Stimulated activated CD8-positive, alpha-beta memory T cell treated with anti-CD3 and anti-CD28 coated beads, Interleukin-7, amount 100 ng/mL, for 24 hours (primary cell): ENCODE measurements at regions not wholly inside any gene's neighbourhood (a gene's known extent, or its start where the extent isn't known, plus 50 kb on each side); places are given as distances from the start of the nearest gene placed in this dataset.

ENCODE experiments used
- DNase-seq: peaks from one replicate; pipeline ENCODE4 v3.0.0-alpha.2; 2020; ENCODE audit warnings: low read depth

DNA sequence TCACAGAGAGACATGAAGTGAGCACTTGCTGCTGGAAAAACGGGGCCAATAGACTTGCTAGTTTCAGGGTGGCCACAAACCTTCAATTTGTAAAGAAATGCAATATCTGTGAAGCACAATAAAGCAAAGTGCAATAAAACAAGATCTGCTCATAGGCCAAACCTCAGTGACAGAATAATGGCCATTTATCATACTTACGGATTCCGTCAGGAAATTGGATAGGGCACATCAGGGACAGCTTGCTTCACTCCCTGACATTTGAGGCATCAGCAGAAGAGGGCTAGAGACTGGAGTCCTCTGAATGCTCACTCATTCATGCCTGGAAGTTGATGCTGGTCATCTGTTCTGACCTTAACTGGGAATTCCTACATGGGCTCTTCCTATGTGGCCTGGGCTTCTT is 165.5 kb upstream of the OPRM1 start:
- DNase-seq, result no peak

- DNase-seq, result no peak
These were observed 166.1 kb upstream of the OPRM1 start for GRCh38 chr6:153872946-153873345.

- no peak for DNase-seq
These were observed 176.1 kb upstream of the OPRM1 start for GRCh38 chr6:153862927-153863326.

DNA sequence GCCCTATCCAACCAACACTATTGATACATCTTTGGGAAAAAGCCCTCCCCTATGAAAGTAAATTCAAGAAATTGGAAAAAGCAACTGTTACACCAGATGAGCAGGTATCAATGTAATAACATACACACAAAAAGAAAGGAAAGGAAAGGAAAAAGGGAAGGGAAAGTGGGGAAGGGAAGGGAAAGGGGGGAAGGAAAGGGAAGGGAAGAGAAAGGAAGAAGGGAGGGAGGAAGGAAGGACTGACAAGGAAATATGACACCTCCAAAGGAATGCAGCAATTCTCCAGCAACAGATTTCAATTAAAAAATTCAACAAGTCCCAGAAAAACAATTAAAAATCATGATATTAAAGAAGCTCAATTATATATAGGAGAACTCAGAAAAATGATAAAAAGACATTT is 176.9 kb upstream of the OPRM1 start:
- no peak for DNase-seq

DNA sequence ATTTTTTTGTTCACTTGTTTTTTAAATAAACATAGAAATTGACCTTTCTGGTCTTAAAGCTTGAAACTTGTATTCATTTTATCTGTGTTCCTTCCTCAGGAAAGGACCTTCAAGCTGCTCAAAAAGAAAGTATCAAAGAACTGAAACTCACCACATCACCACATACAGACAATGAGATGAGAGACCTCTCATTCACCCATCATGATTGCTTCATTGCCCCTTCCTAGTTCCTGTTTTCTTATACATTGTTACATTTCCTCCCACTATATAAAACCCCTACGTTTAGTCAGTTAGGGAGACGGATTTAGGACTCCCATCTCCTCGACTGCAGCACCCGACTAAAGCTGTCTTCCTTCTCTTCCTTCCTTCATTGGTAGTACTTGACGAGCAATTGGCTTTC is 180.5 kb upstream of the OPRM1 start:
- no peak for DNase-seq

DNA sequence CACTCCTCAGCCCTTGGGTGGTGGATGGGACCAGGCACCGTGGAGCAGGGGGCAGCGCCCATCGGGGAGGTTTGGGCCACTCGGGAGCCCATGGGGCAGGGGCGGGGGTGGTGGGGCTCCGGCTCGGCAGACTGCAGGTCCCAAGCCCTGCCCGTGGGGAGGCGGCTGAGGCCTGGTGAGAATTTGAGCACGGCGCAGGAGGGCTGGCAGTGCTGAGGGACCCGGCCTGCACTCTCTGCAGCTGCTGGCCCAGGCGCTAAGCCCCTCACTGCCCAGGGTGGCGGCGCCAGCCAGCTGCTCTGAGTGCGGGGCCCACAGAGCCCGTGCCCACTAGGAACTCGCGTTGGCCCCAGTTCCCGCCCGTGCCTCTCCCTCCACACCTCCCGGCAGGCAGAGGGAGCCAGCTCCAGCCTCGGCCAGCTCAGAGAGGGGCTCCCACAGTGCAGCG is 182.1 kb upstream of the OPRM1 start:
- DNase-seq, result no peak

DNA sequence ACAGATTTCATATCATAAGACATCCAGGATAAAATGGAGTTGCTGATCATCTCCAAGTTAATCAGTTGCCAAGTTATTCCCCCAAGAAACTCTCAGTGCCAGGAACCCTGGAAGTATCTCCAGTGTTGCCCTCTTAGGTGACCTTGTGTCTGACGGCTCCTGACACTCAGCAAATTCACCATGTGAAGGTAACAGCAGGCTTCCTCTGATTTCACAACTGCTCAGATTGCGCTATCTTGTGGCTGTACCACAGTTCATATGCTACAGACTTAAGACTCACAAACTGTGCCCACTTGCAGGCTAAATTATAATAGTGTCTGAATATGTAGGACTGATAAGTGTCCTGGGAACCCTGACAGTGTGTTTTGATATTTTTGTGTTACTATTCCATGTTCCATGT is 186.6 kb upstream of the OPRM1 start:
- no peak for DNase-seq

- no peak for DNase-seq
These were observed 187.0 kb upstream of the OPRM1 start for GRCh38 chr6:153852034-153852433.

GRCh38 chr6:153849072-153849779 is 189.8 kb upstream of the OPRM1 start:
- no peak for DNase-seq

DNA sequence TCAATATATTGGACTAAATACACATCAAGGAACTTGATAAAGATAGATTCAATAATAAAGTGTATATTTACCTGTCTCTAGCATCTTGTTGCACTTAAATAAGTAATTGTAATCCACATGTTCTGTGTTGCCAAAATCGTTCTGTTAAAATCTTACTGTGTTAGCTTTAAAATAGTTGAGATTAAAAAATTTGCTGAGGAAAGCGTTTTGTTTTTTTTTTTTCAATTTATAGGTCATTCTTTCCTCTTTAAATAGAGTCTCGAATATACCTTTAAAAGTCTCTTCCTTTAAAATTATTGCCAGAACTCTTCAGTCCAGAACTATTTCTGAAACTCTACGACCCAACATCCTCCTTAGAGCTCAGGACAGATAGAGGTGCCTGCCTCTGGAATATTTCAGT is 195.6 kb upstream of the OPRM1 start:
- DNase-seq, result no peak

GRCh38 chr6:153842491-153842890 is 196.5 kb upstream of the OPRM1 start:
- no peak for DNase-seq

- no peak for DNase-seq
These were observed 198.8 kb upstream of the OPRM1 start for GRCh38 chr6:153840039-153840850.

GRCh38 chr6:153832543-153832942 is 206.5 kb upstream of the OPRM1 start:
- no peak for DNase-seq

DNA sequence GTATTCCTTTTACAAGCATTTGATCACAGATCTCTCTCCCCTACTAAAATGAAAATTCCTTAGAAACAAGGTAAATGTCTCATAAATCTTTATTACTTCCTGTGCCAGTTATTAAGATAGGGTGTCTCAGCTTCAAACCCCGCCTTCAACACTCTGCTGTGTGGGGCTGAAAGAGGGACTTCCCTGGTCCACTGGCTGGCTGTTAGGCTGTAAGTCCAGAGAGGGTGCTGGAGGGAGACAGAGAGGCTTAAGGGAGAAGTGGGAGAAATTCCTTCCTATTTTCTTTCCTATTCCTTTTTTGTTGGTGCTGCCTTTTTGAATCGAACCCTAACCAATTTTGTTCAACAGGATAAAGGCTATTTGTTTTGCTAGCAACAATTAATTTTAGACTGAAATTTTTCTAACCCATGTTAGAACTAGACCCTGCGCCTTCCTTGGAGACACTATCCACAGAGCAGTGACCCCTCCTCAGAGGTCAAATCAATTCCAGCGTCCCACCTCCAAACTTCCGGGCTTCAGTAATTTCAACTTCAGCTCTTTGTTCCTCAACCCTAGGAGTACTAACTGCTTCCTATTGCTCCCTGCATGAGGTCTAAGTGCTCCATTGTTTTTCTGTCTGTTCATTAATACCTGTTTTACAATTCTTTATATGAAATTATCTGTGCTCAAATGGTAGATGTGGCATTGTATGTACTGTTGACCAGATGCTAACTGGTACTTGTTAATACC is 207.5 kb upstream of the OPRM1 start:
- DNase-seq, result no peak

DNA sequence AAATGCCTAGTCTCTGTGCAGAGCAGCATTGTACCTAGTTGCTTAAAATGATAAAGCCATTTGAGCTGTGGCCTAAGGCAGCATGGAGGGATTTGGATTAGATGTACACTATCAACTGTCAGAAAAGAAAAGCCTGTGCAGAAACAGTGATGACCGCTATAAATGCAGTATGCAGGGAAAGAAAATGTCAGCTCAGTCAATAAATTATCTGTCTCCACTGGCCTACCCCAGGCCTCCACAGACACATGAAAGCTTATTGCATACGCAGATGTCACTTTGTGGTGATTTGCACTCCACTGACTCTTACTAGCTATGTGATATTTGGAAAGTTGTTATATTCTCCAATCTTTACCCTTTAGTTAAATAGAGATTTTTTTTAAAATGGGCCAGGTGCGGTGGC is 221.9 kb upstream of the OPRM1 start:
- no peak for DNase-seq

- no peak for DNase-seq
These were observed 222.7 kb upstream of the OPRM1 start for GRCh38 chr6:153816366-153816765.

DNA sequence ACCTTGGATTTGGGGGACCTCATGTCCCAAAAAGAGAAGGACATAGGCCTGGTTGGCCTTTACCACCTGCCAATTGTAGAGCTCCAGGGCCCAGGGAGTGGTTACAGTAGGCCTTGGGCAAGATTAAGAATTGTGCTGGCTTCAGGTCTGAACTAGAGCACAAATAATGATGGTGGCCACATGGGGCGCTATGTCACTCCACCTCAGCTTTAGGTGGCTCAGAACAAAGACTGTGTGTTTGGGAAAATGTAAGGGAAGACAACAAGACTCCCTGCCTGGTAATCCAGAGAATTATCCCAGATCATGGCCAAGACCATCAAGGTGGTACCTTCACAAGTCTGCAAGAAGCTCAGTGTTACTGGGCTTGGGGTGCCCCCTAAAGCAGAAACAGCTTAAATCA is 224.9 kb upstream of the OPRM1 start:
- no peak for DNase-seq

GRCh38 chr6:153804755-153805330 is 234.2 kb upstream of the OPRM1 start:
- DNase-seq, result no peak

- DNase-seq, result no peak
These were observed 237.1 kb upstream of the OPRM1 start for GRCh38 chr6:153801917-153802316.

GRCh38 chr6:153800580-153801188 is 238.4 kb upstream of the OPRM1 start:
- DNase-seq, result no peak

DNA sequence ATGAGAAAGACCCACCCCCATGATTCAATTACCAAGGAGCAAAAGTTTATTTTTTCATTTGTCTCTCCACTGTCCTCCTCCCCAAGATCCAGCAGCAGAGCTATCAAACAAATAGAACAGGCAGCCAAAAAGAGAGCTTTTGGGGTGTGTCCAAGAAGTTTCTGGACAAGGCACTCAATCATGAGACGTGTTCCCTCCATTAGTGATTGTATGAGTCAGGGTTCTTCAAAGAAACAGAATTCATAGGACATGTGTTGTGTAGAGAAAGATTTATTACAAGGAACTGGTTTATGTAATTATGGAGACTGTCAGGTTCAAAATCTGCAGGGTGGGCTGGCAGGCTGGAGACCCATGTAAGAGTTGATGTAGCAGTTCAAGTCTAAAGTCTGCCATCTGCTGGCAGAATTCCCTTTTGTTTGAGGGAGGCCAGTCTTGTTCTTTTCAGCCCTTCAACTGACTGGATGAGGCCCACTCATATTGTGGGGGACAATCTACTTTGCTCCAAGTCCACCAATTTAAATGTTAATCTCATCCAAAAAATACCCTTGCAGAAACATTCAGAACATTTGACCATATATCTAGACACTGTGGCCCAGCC is 248.1 kb upstream of the OPRM1 start:
- DNase-seq, result no peak

DNA sequence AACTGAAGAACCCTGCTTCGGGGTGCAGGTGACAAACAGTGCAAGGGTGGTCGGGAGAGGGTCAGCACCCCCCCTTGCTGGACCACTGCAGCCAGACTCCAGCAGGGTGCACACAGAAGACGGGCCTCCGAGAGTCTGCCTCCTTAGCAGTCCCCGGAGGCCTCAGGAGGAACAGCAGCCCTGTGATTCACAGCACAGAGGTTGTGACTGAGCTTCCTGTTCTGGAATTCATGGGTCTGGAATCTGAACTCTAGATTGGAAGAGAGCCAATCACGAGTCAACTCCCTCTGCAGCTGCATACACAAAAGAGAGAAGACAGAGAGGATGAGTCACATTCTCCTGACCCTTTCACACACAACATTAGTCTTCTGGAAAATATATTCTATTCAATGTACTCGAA is 249.0 kb upstream of the OPRM1 start:
- DNase-seq, result no peak
